Brain microvascular endothelial cell (primary cell): ENCODE measurements at regions not wholly inside any gene's neighbourhood (a gene's known extent, or its start where the extent isn't known, plus 50 kb on each side); places are given as distances from the start of the nearest gene placed in this dataset.

ENCODE experiments used
- DNase-seq: peaks from one replicate; pipeline ENCODE4 v3.0.0-alpha.2; 2020
- H3K27ac ChIP-seq: fragments of 250-450 bp; sonication (Bioruptor Pico); 2 replicates; pipeline ENCODE4 v1.5.1; 2020; ENCODE audit warnings: mild to moderate bottlenecking, moderate library complexity
- H3K27me3 ChIP-seq: fragments of 250-450 bp; sonication (Bioruptor Pico); replicated peaks from 2 replicates; pipeline ENCODE4 v1.5.1; 2020; ENCODE audit warnings: mild to moderate bottlenecking
- H3K36me3 ChIP-seq: fragments of 250-450 bp; sonication (Bioruptor Pico); replicated peaks from 2 replicates; pipeline ENCODE4 v1.5.1; 2020; ENCODE audit warnings: mild to moderate bottlenecking
- H3K4me3 ChIP-seq: 2 replicates; pipeline ENCODE4 v1.5.1; 2011; ENCODE audit warnings: low read depth, mild to moderate bottlenecking, control low read depth, low read length, moderate library complexity
- in situ Hi-C: cut with HindIII; loops from 2 replicates; pipeline ENCODE4 v1.10.0; 2017; ENCODE audit warnings: low sequenced_read_pairs, low pct_ligation_motif_present
- TF ChIP-seq, protein P1 (sequence below): IDR thresholded peaks from 2 replicates; pipeline ENCODE4 v1.5.1; 2011; ENCODE audit warnings: low read depth, mild to moderate bottlenecking, moderate library complexity, low read length, control low read depth, inconsistent platforms; ENCODE audit errors: missing control alignments

DNA sequence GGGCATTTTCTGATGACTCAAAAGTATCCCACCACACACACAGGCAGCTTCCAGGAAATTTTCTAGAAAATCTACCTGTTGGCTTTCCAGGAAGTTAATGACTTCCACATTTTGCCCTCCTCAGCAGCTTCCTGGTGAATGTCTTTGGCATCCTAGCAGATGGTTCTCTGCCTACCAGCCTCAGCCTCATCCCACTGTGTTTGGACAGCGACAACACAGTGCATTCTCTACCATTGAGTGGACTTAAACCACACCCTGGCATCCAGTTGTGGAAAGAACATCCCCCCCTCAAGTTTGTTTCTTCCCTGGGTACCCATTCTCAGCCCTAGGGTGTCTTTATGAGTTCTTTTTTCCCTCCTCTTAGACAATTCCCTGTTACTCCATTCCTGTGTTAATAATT, 50.8 kb upstream of the GADL1 start:
- TF ChIP-seq, protein P1, sequence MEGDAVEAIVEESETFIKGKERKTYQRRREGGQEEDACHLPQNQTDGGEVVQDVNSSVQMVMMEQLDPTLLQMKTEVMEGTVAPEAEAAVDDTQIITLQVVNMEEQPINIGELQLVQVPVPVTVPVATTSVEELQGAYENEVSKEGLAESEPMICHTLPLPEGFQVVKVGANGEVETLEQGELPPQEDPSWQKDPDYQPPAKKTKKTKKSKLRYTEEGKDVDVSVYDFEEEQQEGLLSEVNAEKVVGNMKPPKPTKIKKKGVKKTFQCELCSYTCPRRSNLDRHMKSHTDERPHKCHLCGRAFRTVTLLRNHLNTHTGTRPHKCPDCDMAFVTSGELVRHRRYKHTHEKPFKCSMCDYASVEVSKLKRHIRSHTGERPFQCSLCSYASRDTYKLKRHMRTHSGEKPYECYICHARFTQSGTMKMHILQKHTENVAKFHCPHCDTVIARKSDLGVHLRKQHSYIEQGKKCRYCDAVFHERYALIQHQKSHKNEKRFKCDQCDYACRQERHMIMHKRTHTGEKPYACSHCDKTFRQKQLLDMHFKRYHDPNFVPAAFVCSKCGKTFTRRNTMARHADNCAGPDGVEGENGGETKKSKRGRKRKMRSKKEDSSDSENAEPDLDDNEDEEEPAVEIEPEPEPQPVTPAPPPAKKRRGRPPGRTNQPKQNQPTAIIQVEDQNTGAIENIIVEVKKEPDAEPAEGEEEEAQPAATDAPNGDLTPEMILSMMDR = no peak
- in situ Hi-C loops = no loop called here
- no peak for DNase-seq
- H3K36me3 ChIP-seq = no peaks in the 10 kb centered on the region
- no peak overlapping the region for H3K27ac ChIP-seq
- H3K4me3 ChIP-seq = no peak overlapping the region
- no peaks in the 10 kb centered on the region for H3K27me3 ChIP-seq

GRCh38 chr3:30948426-30948825, 54.0 kb upstream of the GADL1 start:
- DNase-seq = no peak
- H3K27me3 ChIP-seq = no peaks in the 10 kb centered on the region
- H3K4me3 ChIP-seq = no peak overlapping the region
- TF ChIP-seq, protein P1 = no peak
- H3K27ac ChIP-seq = no peak overlapping the region
- in situ Hi-C loops = no loop called here
- H3K36me3 ChIP-seq = no peaks in the 10 kb centered on the region

GRCh38 chr3:30951826-30952225, 57.4 kb upstream of the GADL1 start:
- Histone ChIP-seq H3K27me3 (no peaks in the 10 kb centered on the region), H3K36me3 (no peaks in the 10 kb centered on the region), H3K4me3 (no peak overlapping the region), H3K27ac (no peak overlapping the region)
- in situ Hi-C loops = no loop called here
- TF ChIP-seq, protein P1 = no peak
- no peak for DNase-seq

DNA sequence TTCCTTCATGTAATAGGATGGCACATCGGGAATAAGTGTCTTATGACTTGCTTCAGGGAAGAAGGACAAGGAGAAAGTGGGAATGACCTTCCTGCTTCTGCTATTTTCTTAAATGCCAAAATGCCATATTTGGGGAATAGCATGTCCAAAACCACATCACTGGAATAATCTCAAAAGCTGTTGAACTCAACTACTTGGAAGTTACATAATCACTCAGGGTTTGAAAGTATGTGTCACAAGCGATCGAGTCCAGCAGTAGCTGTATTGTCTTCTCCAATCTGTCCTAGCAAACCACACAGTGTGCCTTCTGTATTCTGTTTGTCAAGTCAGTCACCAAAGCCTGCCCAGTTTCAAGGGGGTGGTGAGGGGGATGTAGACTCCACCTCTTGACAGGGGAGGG, 58.3 kb upstream of the GADL1 start:
- in situ Hi-C loops = no loop called here
- Histone ChIP-seq H3K4me3 (no peak overlapping the region), H3K36me3 (no peaks in the 10 kb centered on the region), H3K27me3 (no peaks in the 10 kb centered on the region), H3K27ac (no peak overlapping the region)
- TF ChIP-seq, protein P1 = no peak
- DNase-seq = no peak

GRCh38 chr3:30954426-30954825, 60.0 kb upstream of the GADL1 start:
- Histone ChIP-seq H3K27me3 (no peaks in the 10 kb centered on the region), H3K36me3 (no peaks in the 10 kb centered on the region), H3K4me3 (no peak overlapping the region), H3K27ac (no peak overlapping the region)
- TF ChIP-seq, protein P1 = no peak
- in situ Hi-C loops = no loop called here
- no peak for DNase-seq

DNA sequence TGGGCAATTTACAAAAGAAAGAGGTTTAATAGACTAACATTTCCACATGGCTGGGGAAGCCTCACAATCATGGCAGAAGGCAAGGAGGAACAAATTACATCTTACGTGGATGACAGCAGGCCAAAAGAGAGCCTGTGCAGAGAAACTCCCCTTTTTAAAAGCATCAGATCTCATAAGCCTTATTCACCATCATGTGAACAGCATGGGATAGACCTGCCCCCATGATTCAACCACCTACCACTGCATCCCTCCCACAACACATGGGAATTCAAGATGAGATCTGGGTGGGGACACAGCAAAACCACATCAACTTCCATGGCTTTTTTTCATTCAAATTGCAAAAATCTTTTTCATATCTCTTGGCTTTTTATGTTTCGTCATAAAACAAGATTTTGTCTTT, 67.6 kb upstream of the GADL1 start:
- no peak overlapping the region for H3K27ac ChIP-seq
- no peak overlapping the region for H3K4me3 ChIP-seq
- in situ Hi-C loops = no loop called here
- H3K36me3 ChIP-seq = no peaks in the 10 kb centered on the region
- no peaks in the 10 kb centered on the region for H3K27me3 ChIP-seq
- TF ChIP-seq, protein P1 = no peak
- no peak for DNase-seq
